ENCODE measurements at regions not wholly inside any gene's neighbourhood (a gene's known extent, or its start where the extent isn't known, plus 50 kb on each side); places are given as distances from the start of the nearest gene placed in this dataset.

DNA sequence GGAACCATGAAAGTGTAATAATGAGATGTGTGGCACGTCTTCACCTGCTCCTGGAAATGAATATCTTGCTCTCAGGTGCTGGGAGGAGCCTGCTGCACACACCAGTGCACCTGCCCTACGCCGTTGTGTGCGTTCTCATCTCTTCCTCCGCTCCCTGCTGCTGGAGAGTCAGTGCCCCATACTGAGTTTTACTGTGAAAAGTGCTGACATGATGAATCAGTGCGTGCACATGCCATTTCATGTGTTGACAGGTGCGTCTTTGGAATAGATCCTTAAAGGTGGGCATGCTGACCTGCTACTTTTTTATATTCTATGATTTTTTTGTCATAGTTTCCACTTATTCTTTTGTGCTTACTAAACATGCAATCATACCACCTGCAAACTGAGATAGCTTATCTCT, 1015.8 kb downstream of the BRD1 start:
- no peak for TF ChIP-seq CTCF (IDR thresholded peaks at IDR 0.05)
- no peak for TF ChIP-seq EZH2 (IDR thresholded peaks at IDR 0.05; ENCODE audit: borderline replicate concordance, insufficient read depth, low read depth, low read length, poor library complexity, severe bottlenecking)
